Stimulated activated effector memory CD8-positive, alpha-beta T cell treated with anti-CD3 and anti-CD28 coated beads, Interleukin-12 subunit alpha, Interleukin-12 subunit beta, amount 100 ng/mL, for 72 hours (primary cell): ENCODE measurements at regions not wholly inside any gene's neighbourhood (a gene's known extent, or its start where the extent isn't known, plus 50 kb on each side); places are given as distances from the start of the nearest gene placed in this dataset.

ENCODE experiments used
- ATAC-seq: fragments of 150-1000 bp; cut with Tn5 transposase; 2 replicates; pipeline ENCODE4 v1.10.0; 2021
- DNase-seq, 2 donors: peaks; one replicate each; pipeline ENCODE4 v3.0.0; 2021 to 2022; ENCODE audit warnings: low spot score in 2 of 2
- H3K27ac Mint-ChIP-seq: one replicate; pipeline ENCODE4 v1.8.0; 2022; ENCODE audit warnings: mild to moderate bottlenecking, mixed read lengths
- H3K36me3 Mint-ChIP-seq: one replicate; pipeline ENCODE4 v1.8.0; 2022; ENCODE audit warnings: mild to moderate bottlenecking, mixed read lengths
- H3K4me1 Mint-ChIP-seq: one replicate; pipeline ENCODE4 v1.8.0; 2022; ENCODE audit warnings: mixed read lengths
- H3K4me3 Mint-ChIP-seq: one replicate; pipeline ENCODE4 v1.8.0; 2022; ENCODE audit warnings: mild to moderate bottlenecking, mixed read lengths
- H3K9me3 Mint-ChIP-seq: one replicate; pipeline ENCODE4 v1.8.0; 2022; ENCODE audit warnings: mixed read lengths

DNA sequence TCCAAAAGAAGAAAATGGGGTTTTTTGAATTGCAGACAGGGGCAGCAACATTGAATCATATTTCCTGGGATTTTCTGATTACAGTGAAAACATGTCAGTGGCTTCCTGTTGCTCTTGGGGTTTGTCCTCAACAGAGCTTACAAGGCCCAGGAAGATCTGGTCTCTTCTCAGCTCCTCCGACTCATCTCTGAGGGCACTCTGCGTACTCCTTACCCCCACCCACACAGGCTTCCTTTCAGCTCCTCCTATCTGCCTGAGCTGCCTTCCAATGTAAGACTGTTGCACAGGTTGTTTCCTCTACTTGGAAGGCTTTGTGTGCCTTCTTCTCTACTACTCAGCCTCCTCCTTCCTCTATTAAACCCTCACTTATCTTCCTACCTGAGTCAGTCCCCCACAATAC is 245.1 kb upstream of the MEF2C start:
- Mint-ChIP-seq H3K4me3 (no peak overlapping the region), H3K4me1 (no peaks in the 10 kb centered on the region), H3K36me3 (no peaks in the 10 kb centered on the region), H3K9me3 (peaks cover 15% of the 10 kb centered on the region), H3K27ac (no peak overlapping the region)
- no peak for ATAC-seq
- DNase-seq, result no peak

DNA sequence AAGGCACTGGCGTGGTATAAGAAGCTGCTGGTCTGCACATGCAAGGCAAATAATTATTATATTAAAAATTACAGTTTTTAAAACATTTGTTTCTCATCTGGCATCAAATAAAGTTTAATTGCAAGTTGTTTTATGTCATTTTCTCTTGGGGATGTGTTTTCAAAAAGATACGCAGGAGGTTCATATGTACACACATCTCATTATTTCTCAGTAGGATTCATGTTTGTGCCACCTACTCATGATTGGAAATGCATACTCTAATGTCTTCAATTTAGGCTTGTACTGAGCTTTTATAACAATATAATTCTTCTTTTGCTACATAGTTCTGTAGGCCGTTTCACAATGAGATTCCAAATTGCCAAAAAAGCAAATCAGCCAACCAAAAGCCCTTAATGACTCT is 244.2 kb upstream of the MEF2C start:
- ATAC-seq (no peak), DNase-seq (no peak)
- H3K27ac Mint-ChIP-seq, result no peak overlapping the region
- H3K4me1 Mint-ChIP-seq, result no peaks in the 10 kb centered on the region
- H3K4me3 Mint-ChIP-seq, result no peak overlapping the region
- H3K36me3 Mint-ChIP-seq, result no peaks in the 10 kb centered on the region
- peaks cover 16% of the 10 kb centered on the region for H3K9me3 Mint-ChIP-seq

DNA sequence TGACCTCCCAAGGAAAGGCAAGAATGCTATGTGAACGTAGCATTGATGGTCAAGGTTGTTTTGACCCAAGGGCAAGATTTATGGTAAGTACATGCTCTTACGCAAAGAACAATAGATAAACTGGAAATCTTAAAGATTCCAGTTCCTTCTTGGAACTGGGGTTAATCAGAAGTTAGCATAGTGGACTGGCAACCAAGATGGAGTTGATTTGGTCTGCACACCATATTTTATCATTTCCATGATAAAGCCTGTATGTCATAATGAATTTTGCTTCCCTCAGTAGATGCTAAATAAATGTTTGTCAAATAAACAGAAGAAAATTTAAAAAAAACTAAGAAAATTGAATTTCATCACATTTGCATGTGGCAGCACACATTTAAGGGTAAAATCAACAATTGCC is 242.4 kb upstream of the MEF2C start:
- no peaks in the 10 kb centered on the region for H3K36me3 Mint-ChIP-seq
- no peak overlapping the region for H3K4me3 Mint-ChIP-seq
- H3K9me3 Mint-ChIP-seq, result peaks cover 16% of the 10 kb centered on the region
- no peak overlapping the region for H3K27ac Mint-ChIP-seq
- no peaks in the 10 kb centered on the region for H3K4me1 Mint-ChIP-seq
- DNase-seq, result no peak
- ATAC-seq, result no peak

DNA sequence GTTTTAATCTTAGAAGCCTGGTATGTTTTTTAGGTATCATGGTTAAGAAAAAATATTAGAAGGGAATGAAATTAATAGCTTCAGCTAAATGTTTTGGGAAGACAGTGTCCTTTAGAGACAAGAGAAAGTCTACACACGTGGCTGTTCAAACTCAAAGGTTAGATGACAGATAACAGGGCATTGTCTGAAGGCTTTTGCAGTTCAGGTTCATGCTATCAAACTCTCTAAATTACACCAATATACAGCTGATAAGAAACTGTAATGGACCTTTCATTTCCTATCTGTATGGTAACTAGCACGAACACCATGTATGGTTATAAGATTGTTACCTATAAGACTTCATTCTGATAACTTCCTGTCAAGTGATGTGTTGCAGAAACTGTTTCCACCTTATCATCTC is 240.6 kb upstream of the MEF2C start:
- Mint-ChIP-seq H3K4me3 (no peak overlapping the region), H3K9me3 (peaks cover 16% of the 10 kb centered on the region), H3K4me1 (no peaks in the 10 kb centered on the region), H3K36me3 (no peaks in the 10 kb centered on the region), H3K27ac (no peak overlapping the region)
- DNase-seq (no peak), ATAC-seq (no peak)

DNA sequence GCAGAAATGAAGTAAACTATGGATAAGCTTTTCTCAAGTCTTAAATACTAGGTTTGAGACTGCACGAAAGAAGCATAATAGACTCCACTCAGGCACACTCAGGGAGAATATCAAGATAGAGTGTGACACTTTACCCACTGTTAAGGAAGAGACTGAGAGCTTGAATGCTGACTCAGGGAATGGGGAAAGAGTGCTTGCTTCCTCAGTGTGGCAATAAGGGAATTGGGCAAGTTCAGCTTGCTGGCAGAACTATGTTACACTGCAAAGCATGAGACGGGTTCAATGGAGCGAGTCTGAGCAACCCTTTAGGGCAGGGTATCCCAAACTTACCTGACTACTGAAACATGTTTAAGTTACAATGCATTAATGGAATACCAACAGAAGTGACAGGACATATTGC is 237.7 kb upstream of the MEF2C start:
- DNase-seq, result no peak
- Mint-ChIP-seq H3K9me3 (peaks cover 12% of the 10 kb centered on the region), H3K4me3 (no peak overlapping the region), H3K36me3 (no peaks in the 10 kb centered on the region), H3K27ac (no peak overlapping the region), H3K4me1 (no peaks in the 10 kb centered on the region)
- ATAC-seq, result no peak

DNA sequence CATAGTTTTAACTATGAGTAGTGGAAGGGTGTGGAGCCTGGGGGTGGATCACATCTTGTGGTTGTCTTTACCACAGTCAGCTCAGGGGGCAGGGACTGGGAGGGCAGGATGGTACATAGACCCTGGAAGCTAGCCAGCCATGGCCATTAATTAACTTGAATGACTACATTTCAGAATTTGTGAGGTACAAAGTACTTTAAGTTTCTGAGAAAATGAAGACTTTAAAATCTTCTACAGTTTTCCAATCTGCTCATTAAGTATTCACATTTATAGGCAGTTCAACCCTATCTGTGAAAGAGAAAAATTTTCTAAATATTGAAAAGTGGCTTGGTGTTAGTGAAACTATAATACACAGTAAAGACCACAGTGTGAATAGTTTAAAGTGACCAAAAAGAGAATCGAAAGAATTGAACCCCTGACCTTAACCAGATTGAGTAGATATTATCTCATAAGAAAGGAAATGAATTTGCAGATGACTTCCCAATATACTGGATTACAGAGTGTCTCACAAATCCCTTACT is 234.2 kb upstream of the MEF2C start:
- Mint-ChIP-seq H3K36me3 (no peaks in the 10 kb centered on the region), H3K9me3 (no peaks in the 10 kb centered on the region), H3K4me1 (no peaks in the 10 kb centered on the region), H3K4me3 (no peak overlapping the region), H3K27ac (no peak overlapping the region)
- ATAC-seq (no peak), DNase-seq (no peak)

DNA sequence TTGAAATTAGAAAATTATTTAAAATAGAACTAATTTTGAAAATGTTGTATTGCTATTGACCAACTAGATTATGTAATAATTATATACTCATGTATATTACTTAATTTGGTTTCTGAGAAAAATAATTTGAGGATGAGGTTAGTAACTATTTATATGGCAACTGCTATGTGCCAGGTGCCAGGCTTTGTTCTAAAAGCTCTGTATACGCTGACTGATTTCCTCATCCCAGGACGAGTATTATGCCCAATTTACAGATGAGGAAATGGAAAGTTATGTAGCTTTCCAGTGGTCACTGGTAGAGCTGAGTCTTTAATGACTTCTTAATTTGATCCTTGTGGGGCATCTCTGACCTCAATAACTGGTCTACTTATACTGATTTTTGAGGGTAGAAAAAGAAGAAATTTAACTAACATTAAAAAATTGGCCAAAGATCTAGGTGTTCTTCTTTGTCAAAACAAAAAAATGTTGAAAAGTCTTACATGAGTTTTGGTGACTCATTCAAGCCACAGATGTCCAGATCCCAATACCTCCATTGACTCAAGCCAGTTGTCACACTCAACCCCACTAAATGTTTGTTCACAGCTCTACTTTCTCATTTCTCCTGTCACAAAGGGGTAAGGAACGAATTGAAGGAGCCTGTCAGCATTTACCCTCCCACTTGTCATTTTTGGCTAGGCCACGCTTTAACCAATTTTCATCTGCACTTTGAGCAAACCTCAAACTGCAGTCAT is 228.1 kb upstream of the MEF2C start:
- Mint-ChIP-seq H3K9me3 (peaks cover 6% of the 10 kb centered on the region), H3K4me1 (no peaks in the 10 kb centered on the region), H3K4me3 (no peak overlapping the region), H3K36me3 (no peaks in the 10 kb centered on the region), H3K27ac (no peak overlapping the region)
- DNase-seq, result no peak
- ATAC-seq, result no peak

DNA sequence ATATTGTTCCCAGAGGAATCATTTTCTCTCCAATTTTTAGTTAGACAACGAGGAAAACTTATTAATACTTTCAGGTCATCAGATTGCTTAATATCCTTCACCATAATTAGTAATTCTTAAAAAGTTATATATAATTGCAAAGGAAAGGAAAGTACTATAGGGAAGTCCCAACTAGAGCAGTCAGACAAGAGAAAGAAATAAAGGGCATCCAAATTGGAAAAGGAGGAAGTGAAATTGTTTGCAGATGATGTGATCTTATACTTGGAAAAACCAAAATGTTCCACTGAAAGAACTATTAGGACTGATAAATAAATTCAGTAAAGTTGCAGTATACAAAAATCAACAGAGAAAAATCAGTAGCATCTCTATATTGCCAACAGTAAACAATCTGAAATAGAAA is 223.5 kb upstream of the MEF2C start:
- Mint-ChIP-seq H3K27ac (no peak overlapping the region), H3K9me3 (peaks cover 12% of the 10 kb centered on the region), H3K4me3 (no peak overlapping the region), H3K4me1 (no peaks in the 10 kb centered on the region), H3K36me3 (no peaks in the 10 kb centered on the region)
- ATAC-seq, result no peak
- no peak for DNase-seq

DNA sequence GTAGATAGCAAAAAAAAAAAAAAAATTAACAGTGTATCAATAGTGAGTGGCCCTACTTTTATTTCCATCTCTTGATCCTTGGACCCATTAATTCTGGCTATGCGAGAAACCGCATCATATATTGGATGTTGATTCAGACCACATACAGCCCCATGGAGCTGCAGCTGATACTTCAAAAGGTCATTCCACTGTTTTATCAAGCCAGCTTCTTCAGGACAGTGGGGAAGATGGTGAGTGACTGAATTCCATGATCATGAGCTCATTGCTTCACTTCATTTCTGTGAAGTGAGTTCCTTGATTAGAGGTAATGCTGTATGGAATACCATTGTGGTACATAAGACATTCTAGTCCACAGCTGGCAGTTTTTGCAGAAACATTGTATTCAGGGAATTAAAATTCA is 222.9 kb upstream of the MEF2C start:
- Mint-ChIP-seq H3K4me3 (no peak overlapping the region), H3K27ac (no peak overlapping the region), H3K9me3 (peaks cover 12% of the 10 kb centered on the region), H3K36me3 (no peaks in the 10 kb centered on the region), H3K4me1 (no peaks in the 10 kb centered on the region)
- ATAC-seq, result no peak
- no peak for DNase-seq

DNA sequence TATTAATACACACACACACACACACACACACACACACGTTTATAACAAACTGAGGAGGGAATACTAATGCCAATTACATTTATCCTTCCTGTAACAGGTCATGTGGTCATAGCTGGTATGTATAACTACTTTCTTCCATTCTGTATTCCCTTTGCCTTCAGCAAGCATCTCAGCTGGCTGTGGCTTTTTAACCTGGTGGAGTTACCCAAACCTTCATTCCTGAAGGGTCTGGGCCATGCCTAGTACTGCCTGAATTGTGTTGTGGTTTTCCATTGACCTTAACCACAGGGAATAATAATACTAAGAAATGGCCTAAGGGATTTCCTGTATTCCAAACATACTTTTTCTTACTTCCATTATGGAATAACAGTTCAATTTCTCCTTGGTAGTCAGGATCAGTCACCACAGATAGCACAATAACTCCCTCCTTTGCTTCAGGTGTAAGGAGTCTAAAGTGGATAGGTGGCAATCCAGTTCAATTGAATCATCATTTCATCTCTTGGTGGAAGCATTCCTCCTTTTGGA is 222.2 kb upstream of the MEF2C start:
- no peak overlapping the region for H3K27ac Mint-ChIP-seq
- H3K4me3 Mint-ChIP-seq, result no peak overlapping the region
- peaks cover 12% of the 10 kb centered on the region for H3K9me3 Mint-ChIP-seq
- no peaks in the 10 kb centered on the region for H3K36me3 Mint-ChIP-seq
- no peak for ATAC-seq
- H3K4me1 Mint-ChIP-seq, result no peaks in the 10 kb centered on the region
- DNase-seq, result no peak

DNA sequence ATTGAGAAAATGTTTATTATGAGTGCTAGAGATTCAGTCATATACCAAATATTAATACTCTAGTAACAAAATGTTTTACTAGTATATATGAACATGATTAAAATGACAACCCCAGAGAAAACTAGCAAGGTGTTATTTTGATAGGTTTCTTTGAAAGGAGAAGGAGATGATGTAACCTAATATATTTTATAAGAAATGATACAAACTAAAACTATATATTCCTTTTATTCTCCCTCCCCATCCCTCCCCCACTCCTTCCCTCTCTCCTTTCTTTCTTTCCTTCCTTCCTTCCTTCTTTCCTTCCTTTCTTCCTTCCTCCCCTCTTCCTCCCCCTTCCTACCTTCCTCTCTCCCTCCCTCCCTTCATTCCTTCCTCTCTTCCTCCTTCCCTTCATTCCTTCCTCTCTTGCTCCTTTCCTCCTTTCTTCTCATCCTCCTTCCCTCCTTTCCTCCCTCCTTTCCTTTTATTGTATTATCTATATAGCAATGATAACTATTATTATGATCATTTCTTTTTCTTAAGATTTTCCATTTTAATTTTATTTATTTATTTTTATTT is 215.3 kb upstream of the MEF2C start:
- Mint-ChIP-seq H3K4me1 (no peaks in the 10 kb centered on the region), H3K4me3 (no peak overlapping the region), H3K27ac (no peak overlapping the region), H3K36me3 (no peaks in the 10 kb centered on the region), H3K9me3 (peaks cover 6% of the 10 kb centered on the region)
- DNase-seq (no peak), ATAC-seq (no peak)

DNA sequence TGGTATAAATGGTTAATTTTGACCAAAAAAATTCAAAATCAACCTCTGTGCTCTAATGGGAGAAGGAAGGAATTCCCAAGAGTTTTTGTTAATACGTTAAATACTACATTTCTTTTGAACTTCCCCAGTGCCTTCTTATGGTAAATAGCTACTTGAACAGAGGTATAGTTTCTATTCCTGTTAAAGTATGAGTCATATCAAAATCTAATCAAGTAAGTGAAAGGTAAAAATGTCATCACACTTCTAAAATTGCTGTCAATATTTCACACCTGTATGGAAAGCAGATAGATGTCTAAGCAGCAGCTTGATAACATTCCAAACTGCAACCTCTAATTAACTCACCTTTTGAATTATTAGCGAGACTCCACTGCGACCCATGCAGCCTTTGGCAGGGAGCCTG is 214.1 kb upstream of the MEF2C start:
- no peak for DNase-seq
- Mint-ChIP-seq H3K27ac (no peak overlapping the region), H3K36me3 (no peaks in the 10 kb centered on the region), H3K9me3 (peaks cover 5% of the 10 kb centered on the region), H3K4me3 (no peak overlapping the region), H3K4me1 (no peaks in the 10 kb centered on the region)
- ATAC-seq, result no peak

DNA sequence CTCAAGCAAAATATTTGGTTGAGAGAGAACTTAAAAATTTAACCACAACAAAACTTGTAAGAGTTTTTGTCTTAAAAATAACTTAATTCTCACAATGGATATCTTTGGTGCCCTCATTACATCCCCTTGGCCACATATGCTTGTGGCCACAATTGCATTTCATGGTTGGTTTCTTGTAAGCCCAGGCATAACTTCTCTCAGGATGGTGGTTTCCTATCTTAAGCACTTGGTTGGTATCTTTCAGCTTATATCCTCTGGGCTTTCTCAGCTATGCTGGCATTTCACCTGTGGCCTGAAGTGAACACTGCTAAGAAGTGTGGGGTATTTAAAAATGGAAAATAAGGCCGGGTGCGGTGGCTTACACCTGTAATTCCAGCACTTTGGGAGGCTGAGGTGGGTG is 212.4 kb upstream of the MEF2C start:
- Mint-ChIP-seq H3K27ac (no peak overlapping the region), H3K36me3 (no peaks in the 10 kb centered on the region), H3K4me3 (no peak overlapping the region), H3K4me1 (no peaks in the 10 kb centered on the region), H3K9me3 (peaks cover 5% of the 10 kb centered on the region)
- DNase-seq (no peak), ATAC-seq (no peak)

DNA sequence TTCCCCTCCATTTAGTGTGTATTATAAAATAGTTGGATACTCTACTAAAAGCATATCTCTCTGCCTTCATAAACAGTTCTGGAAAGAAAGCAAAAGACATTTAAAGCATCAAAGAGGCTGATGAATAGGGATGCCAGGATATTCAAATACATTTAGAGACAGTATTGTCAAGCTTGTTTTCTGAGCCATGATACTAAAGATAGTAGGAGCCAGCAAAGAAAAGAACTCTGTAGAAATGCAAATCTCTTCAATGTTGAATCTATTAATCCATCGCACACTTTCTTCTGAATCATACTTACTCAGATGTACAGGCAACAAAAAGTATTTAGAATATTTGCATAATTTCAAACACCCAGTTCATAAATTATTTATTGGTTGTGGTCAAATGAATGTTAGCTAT is 207.1 kb upstream of the MEF2C start:
- H3K4me1 Mint-ChIP-seq, result no peaks in the 10 kb centered on the region
- ATAC-seq (no peak), DNase-seq (no peak)
- H3K4me3 Mint-ChIP-seq, result no peak overlapping the region
- H3K27ac Mint-ChIP-seq, result no peak overlapping the region
- no peaks in the 10 kb centered on the region for H3K36me3 Mint-ChIP-seq
- H3K9me3 Mint-ChIP-seq, result peaks cover 4% of the 10 kb centered on the region

DNA sequence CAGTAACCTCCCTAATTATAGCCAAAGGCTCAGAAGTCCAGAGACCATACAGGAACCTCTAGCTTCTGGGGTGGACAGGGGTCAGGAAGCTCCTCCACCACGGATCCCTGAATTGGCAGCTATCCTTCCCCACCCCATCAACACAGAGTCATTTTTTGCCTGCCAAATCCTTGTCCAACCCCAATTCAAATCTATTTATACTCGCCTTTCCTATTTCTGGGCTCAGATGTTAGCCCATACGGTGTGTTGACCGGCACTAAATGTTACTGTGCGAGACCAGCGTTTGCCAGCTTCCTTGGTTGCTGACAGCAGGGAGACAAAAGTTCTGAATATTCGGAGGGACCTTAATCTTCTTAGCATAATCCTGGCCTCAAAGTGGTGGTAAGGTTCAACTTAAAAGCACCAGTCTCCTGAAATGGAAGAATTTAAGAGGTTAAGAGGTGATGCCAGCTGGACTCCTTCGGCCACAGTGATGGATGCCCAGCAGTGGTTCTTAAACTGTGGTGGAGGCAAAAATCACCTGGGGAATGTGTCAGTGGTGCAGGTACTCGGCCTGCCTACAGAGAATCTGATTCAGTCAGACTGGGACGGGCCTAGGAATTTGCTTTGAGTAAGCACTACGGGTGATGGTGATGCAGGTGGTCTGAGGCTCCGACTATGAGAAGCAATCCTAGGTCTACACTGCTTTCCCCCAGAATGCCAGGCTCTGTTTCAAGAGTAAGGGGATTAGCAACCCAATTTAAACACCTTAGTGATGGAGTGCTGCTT is 204.8 kb upstream of the MEF2C start:
- DNase-seq, result no peak
- H3K9me3 Mint-ChIP-seq, result peaks cover 4% of the 10 kb centered on the region
- no peaks in the 10 kb centered on the region for H3K36me3 Mint-ChIP-seq
- no peaks in the 10 kb centered on the region for H3K4me1 Mint-ChIP-seq
- H3K27ac Mint-ChIP-seq, result no peak overlapping the region
- no peak overlapping the region for H3K4me3 Mint-ChIP-seq
- no peak for ATAC-seq

DNA sequence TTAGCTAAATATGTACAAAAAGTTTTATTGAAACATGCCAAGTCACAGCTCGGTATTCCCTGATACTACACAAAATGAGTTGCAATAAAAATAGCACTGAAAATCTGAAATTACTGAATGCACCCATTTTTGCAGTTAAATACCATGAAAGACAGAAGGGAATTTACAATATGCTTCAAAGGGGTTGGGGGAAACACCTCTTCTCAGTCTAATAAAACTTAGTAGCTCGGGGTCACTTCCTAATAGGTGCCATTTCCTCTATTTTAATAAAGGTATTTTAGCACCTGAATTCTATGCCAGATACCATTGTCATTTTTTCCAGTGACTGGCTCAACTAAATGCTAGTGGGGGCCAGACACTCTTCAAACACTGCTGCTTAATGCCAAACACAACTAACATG is 204.1 kb upstream of the MEF2C start:
- ATAC-seq, result no peak
- Mint-ChIP-seq H3K36me3 (no peaks in the 10 kb centered on the region), H3K4me3 (no peak overlapping the region), H3K27ac (no peak overlapping the region), H3K9me3 (peaks cover 4% of the 10 kb centered on the region), H3K4me1 (no peaks in the 10 kb centered on the region)
- DNase-seq, result no peak
